ENCODE measurements at regions not wholly inside any gene's neighbourhood (a gene's known extent, or its start where the extent isn't known, plus 50 kb on each side); places are given as distances from the start of the nearest gene placed in this dataset.

- no peak overlapping the region for H3K4me3 ChIP-seq
- TF ChIP-seq EP300 (IDR thresholded peaks at IDR 0.05): no peak
- H3K4me1 ChIP-seq: no peaks in the 10 kb centered on the region
- H3K27me3 ChIP-seq: no peaks in the 10 kb centered on the region
- DNase-seq: no peak
- intact Hi-C loops (cut with DNase I; ENCODE audit: low total_unique reads): no loop called here
- no peaks in the 10 kb centered on the region for H3K9me3 ChIP-seq
- WGBS, 5 donors: 84 to 93% (median 86%) methylated on average over 3 of the region's 3 CpGs
- no peaks in the 10 kb centered on the region for H3K36me3 ChIP-seq
- no peak overlapping the region for H3K27ac ChIP-seq
These were observed 1313.9 kb upstream of the SLC39A10 start for GRCh38 chr2:194343167-194343566.

- no peaks in the 10 kb centered on the region for H3K27me3 ChIP-seq
- H3K36me3 ChIP-seq: no peaks in the 10 kb centered on the region
- intact Hi-C loops (cut with DNase I; ENCODE audit: low total_unique reads): no loop called here
- H3K4me1 ChIP-seq: no peaks in the 10 kb centered on the region
- no peak for TF ChIP-seq EP300 (IDR thresholded peaks at IDR 0.05)
- TF ChIP-seq POLR2AphosphoS5 (IDR thresholded peaks at IDR 0.05): no peak
- no peak for TF ChIP-seq POLR2A (IDR thresholded peaks at IDR 0.05)
- no peak for TF ChIP-seq CTCF (IDR thresholded peaks at IDR 0.05)
- no peak overlapping the region for H3K27ac ChIP-seq
- WGBS, 5 donors: 58 to 78% (median 64%) methylated on average over 9 of the region's 9 CpGs
- DNase-seq: peak in 1 of 2 donors; percentile 14
- H3K4me3 ChIP-seq: no peak overlapping the region
- peaks cover 0 to 9% (median 0%) of the 10 kb centered on the region in 4 donors for H3K9me3 ChIP-seq
These were observed 1324.1 kb upstream of the SLC39A10 start for GRCh38 chr2:194332799-194333490.

- H3K4me1 ChIP-seq: no peaks in the 10 kb centered on the region
- H3K36me3 ChIP-seq: no peaks in the 10 kb centered on the region
- no peak for TF ChIP-seq EP300 (IDR thresholded peaks at IDR 0.05)
- no peak for TF ChIP-seq POLR2A (IDR thresholded peaks at IDR 0.05)
- TF ChIP-seq POLR2AphosphoS5 (IDR thresholded peaks at IDR 0.05): no peak
- TF ChIP-seq CTCF (IDR thresholded peaks at IDR 0.05): no peak
- DNase-seq: no peak
- 83 to 94% (median 88%) methylated on average over 1 to 7 of the region's 7 CpGs for WGBS, 5 donors
- intact Hi-C loops (cut with DNase I; ENCODE audit: low total_unique reads): no loop called here
- H3K27me3 ChIP-seq: no peaks in the 10 kb centered on the region
- H3K9me3 ChIP-seq: peaks cover 0 to 17% (median 3%) of the 10 kb centered on the region in 4 donors
- no peak overlapping the region for H3K4me3 ChIP-seq
- H3K27ac ChIP-seq: no peak overlapping the region
These were observed 1328.6 kb upstream of the SLC39A10 start for GRCh38 chr2:194328456-194328855.

- H3K9me3 ChIP-seq: peaks cover 0 to 17% (median 3%) of the 10 kb centered on the region in 4 donors
- H3K27me3 ChIP-seq: no peaks in the 10 kb centered on the region
- no peak for DNase-seq
- 87 to 94% (median 93%) methylated on average over 16 to 25 of the region's 25 CpGs for WGBS, 5 donors
- intact Hi-C loops (cut with DNase I; ENCODE audit: low total_unique reads): no loop called here
- H3K4me1 ChIP-seq: no peaks in the 10 kb centered on the region
- no peaks in the 10 kb centered on the region for H3K36me3 ChIP-seq
- H3K4me3 ChIP-seq: no peak overlapping the region
- no peak for TF ChIP-seq POLR2AphosphoS5 (IDR thresholded peaks at IDR 0.05)
- no peak overlapping the region for H3K27ac ChIP-seq
These were observed 1329.7 kb upstream of the SLC39A10 start for GRCh38 chr2:194327196-194327888.

GRCh38 chr2:194323740-194324139 lies 1333.3 kb upstream of the SLC39A10 start:
- H3K27me3 ChIP-seq: no peaks in the 10 kb centered on the region
- no peak for TF ChIP-seq POLR2A (IDR thresholded peaks at IDR 0.05)
- no peak for TF ChIP-seq EP300 (IDR thresholded peaks at IDR 0.05)
- TF ChIP-seq POLR2AphosphoS5 (IDR thresholded peaks at IDR 0.05): no peak
- TF ChIP-seq CTCF (IDR thresholded peaks at IDR 0.05): no peak
- H3K36me3 ChIP-seq: no peaks in the 10 kb centered on the region
- no peaks in the 10 kb centered on the region for H3K4me1 ChIP-seq
- 83 to 93% (median 91%) methylated on average over 1 of the region's 1 CpG for WGBS, 5 donors
- no peak overlapping the region for H3K27ac ChIP-seq
- no peak for DNase-seq
- no peak overlapping the region for H3K4me3 ChIP-seq
- intact Hi-C loops (cut with DNase I; ENCODE audit: low total_unique reads): no loop called here
- peaks cover 0 to 16% (median 3%) of the 10 kb centered on the region in 4 donors for H3K9me3 ChIP-seq

Measured in stomach (tissue), 8 donors.